ENCODE measurements at regions not wholly inside any gene's neighbourhood (a gene's known extent, or its start where the extent isn't known, plus 50 kb on each side); places are given as distances from the start of the nearest gene placed in this dataset.
"Not testable (repeated sequence)": the region's sequence is repeated elsewhere in the genome, so short reads cannot be mapped to it uniquely, and the experiment has no call there.

DNA sequence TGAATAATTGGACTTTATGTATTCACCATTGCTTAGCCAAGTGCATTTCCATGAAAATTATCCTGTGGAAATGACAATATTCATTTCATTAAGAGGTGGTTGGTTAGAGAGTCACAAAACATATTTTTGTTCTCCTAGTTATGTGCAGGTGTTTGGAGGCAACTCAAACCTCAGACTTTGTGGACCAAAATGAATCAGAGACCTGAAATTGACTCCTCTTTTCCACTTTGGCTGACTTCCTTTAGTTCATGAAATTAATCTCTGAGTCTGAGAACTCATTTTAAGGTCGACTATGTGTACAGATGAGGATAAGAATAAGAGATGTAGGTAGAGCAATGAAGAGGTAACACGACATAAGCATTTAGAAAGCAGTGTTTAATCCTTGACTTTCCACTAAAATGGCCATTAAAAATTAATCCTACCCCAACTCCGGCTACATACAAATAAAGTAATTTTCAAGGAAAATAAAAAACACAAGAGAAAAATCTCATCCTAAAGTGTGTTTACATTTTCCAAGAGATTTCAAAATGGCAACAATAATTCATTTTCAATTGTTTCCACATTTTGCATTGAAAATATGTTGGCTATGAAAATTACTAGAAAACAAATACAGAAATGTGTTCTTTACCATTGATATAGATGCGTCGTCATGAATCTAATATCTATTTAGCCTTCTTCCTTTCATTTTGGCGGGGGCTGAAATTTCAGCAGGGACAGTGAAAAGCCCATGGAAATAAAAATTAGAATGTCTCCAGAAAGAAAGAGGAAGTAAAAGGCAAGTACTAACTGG lies 185.4 kb upstream of the CSNK1A1L start:
- DNase-seq = no peak

DNA sequence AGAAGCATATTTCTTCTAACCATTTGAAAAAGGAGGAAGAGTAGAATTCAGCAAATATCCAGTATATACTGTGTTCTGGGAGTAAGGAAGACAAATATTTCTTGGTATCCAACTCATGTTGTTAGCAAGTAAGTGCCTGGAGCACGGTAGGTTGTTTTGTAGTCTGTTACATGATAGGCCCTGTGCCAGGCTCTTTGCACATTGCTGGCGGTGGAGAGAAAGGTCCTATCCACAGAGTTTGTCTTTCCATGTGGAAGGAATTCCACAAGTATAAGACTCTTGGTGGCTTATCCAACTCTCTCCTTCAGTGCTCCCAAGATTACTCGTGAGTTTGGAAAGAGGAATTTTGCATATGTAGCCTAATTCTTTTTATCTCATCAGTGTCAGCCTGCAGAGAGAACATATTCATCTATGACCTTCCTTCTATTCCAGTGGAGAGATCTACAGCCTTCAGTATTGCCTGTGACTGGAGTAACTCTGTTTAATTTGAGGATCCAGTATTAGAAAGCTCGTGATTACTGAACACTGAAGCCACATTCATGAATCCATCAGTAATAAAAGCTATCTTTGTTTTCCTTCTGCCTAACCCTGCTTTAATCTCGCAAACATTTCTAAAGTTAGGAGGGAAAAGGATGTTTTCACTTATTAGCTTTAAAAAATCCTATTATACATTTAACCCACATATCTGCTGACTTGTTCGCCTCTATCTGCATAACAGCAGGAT lies 183.9 kb upstream of the CSNK1A1L start:
- no peak for DNase-seq

GRCh38 chr13:37288057-37288720 lies 182.7 kb upstream of the CSNK1A1L start:
- no peak for DNase-seq

GRCh38 chr13:37280231-37280630 lies 174.8 kb upstream of the CSNK1A1L start:
- DNase-seq = not testable (repeated sequence)

- no peak for DNase-seq
Observed at GRCh38 chr13:37277435-37278144, 172.1 kb upstream of the CSNK1A1L start.

- no peak for DNase-seq
Observed at GRCh38 chr13:37277007-37277406, 171.5 kb upstream of the CSNK1A1L start.

DNA sequence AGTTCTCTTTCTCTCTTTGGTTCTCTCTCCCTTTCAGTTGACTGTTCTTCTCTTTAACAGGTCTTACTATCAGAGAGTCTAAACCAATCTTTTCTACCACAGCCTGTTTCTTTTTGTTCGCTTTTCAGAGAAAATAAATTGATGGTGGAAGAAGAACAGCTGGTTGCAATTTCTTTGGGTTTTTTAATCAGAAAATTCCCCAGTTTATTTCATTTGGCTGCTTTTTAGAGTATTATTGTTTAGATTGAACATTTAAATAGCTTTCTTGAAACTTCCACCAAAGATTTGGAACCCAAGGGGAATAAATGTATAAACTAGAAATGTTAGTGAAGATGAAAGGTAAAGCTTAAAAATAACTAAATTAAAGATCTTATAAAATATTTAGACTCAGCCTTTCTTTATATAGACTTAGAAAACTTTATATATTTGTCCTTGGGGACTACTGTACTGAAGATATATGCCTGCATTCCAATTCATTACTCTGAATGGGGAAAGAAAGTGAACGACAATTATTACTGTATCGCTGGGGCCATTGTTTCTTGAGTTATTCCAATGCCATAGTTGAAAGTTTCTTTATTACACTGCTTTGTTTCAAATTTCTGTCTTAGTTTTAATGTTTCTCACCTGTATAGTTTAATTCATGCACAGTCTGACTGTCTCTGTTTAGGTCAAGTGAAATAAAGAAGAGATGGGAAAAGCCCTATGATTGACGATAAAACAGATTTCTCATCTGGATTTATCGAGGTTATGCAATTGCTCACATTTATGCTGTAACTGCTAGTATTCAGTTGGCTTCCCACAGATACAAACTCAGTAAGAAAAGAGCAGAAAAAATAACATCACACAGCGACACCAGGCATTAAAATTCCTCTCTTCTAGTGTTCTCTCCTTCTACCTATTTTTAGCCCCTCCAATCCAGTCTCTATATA lies 169.4 kb upstream of the CSNK1A1L start:
- no peak for DNase-seq

DNA sequence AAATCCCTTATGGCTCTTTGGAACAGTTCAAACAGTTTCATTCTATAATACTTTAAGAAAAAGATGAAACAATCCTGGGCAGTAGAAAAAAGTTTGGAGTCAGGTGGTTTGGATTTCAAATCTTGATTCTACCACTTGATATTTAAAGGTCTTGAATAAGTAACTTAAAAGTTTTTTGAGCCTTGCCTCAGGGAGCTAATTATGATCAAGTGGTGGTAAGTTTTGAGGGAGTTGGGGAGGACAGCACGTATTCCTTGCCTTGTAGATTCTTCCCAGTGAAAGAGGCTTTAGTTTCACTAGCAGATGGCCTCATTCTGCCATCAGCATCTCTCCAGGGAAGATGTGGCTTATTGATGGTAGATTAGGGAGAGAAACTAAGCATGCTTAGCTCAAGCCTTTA lies 168.4 kb upstream of the CSNK1A1L start:
- DNase-seq = no peak

GRCh38 chr13:37270226-37271001 lies 164.9 kb upstream of the CSNK1A1L start:
- no peak for DNase-seq

- DNase-seq = no peak
Observed at GRCh38 chr13:37263871-37264270, 158.4 kb upstream of the CSNK1A1L start.

DNA sequence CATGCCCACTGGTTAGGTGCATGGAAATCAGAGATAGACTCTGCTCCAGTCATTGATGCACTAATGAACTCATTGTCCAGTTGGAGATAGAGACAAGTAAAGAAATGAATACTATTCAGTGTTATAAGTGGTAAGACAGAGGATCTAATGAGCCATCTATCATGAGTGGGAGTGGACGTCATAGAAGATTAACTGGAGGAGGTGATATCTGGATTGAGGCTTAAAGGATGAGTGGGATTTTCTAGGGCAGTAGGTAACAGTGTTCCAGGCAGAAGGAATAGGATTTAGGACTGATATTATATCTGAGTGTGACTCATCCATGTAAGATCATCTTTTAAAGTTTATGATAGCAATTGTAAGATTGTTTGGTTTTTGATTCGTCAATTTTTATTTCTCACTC lies 152.2 kb upstream of the CSNK1A1L start:
- DNase-seq = no peak

DNA sequence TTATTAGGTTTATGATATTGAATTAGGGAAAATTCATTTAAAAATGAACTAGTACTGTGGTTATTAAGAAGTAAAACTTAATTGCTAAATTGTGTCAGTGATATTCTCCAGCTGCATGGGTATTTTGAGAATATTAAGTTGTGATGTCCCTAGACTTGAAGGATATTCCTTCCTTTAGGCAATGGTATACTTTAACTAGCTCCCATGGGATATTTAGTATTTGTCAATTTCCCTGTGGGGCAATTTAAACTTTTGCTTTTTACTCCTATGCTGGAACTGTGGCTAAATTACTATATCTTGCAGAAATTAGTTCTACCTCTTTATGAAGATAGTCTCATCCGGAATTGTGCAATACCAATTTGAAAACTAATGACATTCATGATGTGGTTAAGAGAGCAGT lies 151.6 kb upstream of the CSNK1A1L start:
- DNase-seq = no peak

GRCh38 chr13:37241786-37242185 lies 136.3 kb upstream of the CSNK1A1L start:
- no peak for DNase-seq

DNA sequence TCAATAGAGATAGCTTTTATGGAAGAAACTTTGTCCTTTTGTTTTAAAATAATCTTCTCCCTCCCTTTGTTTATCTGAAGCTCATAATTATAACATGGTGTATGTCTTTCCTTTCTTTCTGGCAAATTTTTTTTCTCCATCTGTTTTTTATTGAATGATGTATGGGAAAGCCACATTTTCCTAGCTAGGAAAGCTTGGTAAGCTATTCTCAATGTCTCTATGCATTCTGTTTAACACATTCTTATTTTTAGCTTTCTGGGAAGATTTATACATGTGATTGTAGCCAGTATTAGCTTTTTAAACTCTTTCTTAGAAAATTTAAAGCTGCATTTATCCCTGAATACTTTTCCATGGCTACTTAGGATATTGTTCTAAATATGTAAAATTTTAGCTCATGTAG lies 124.9 kb upstream of the CSNK1A1L start:
- no peak for DNase-seq

DNA sequence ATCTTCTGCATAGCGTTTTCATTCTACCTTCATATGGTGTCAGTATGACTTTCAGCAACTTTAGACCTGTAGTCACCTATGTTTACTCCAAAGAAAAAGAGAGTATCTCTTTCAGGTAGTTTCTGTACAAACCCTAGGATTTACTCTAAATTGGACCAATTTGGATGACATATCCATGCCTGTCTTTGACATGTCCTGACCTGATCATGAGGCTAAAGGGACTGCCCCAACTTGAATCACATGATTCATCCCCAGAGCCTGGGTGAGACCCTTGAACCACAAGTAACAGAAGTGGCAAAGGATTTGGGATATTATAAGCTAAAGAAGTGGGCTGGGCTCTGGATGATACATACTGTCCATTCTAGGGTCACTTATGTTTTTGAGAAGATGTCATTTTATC lies 124.5 kb upstream of the CSNK1A1L start:
- DNase-seq = no peak

- DNase-seq = no peak
Observed at GRCh38 chr13:37226971-37227370, 121.5 kb upstream of the CSNK1A1L start.

DNA sequence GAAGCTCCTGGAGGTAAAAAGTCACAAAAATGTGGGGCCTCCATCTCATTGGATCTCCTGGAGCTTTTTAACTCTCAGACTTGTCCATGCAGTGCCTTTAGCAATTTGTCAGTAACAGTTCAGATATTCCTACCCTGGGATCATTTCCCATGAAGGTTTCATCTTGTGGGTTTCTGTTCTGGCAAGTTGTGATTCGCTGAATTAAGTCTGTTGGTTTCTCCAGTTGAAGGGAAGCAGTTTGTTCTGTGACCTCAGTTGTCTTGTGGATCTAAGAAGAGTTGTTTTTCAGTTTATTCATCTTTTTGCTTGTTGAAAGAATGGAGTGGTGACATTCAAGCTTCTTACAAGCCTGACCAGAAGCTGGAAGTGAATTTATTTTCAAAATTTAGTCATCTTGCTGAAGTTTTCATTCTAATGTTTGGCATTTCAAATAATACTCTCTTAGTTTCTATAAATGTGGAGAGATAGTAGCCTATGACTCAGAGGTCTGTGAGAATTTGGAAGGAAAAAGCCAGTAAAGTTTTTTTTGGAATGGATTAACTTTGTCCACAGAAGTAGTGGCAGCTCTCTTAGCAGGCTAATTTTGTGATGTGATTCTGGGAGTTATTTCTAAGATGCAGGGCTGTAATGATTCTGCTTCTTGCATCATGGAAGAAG lies 120.1 kb upstream of the CSNK1A1L start:
- no peak for DNase-seq

DNA sequence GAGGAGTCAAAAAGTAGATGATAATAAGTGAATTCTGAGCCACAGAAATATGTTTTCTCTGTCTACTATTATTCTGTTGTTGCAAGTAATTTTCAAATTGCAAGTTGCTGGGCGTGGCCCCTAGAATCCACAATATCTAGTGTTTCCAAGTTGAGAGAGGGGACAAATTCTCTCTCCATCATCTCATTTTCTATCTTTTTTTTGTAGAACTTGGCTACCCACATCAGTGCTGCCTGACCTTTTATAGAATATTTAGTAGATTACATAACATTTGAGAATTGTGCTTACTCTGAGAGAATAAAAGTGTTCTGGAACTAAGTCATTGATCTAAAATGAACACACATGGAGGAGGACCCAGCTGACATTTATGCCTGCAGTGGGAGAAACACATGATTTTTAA lies 110.9 kb upstream of the CSNK1A1L start:
- DNase-seq = no peak

DNA sequence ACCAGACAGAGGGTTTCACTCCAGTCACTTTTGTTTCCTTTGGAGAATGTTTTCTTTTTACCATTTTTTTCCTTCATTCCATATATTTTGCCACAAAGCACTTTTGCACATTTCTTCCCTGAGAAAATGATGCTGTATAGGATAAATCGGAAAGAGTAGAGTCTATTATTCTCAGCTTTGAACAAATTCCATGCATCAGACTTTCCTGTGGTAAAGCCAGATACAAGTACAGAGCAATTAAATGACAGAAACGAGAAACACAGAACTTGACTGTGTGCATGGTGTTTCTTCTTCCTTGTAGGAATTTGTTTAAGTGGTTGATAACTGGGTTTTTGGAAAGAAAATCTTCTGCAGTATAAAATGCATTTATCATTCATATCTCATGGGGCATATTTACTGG lies 107.4 kb upstream of the CSNK1A1L start:
- DNase-seq = no peak

DNA sequence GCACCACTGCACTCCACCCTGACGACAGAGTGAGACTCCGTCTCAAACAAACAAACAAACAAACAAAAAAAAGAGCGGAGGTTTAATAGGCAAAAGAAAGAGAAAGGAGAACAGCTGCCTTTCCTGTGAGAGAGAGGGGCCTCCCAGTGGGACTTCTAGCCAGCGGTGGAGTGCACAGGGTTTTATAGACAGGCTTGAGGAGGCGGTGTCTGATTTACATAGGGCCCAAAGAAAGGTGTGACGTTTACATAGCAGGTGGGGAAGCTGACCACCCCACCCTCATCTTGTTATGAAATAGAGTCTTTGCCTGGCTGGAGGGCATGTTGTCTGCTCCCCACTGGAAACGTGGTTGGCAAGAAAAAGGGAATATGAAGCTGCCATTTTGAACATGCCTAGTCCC lies 106.0 kb upstream of the CSNK1A1L start:
- DNase-seq = no peak

All from MV-4-11 (cell line).